Activated CD8-positive, alpha-beta memory T cell treated with anti-CD3 and anti-CD28 coated beads, Interleukin-2, amount 10 ng/mL, durations not matched to agents 7 days and 5 days (primary cell): ENCODE measurements at regions not wholly inside any gene's neighbourhood (a gene's known extent, or its start where the extent isn't known, plus 50 kb on each side); places are given as distances from the start of the nearest gene placed in this dataset.
"Not testable (repeated sequence)": the region's sequence is repeated elsewhere in the genome, so short reads cannot be mapped to it uniquely, and the experiment has no call there.

Experiments
- ATAC-seq: fragments of 150-1000 bp; cut with Tn5 transposase; one replicate; pipeline ENCODE4 v1.10.0; 2021; ENCODE audit warnings: moderate library complexity
- CTCF ChIA-PET: fragments of 350-600 bp; sonication (Branson Sonifier 250); formaldehyde crosslinking; loops from one replicate; lab custom pipeline; 2021; ENCODE audit warnings: antibody characterized with exemption; lab: Charles Lee
- DNase-seq: peaks from one replicate; pipeline ENCODE4 v3.0.0-alpha.2; 2020
- H3K27ac Mint-ChIP-seq: one replicate; pipeline ENCODE4 v1.8.0; 2021; ENCODE audit warnings: mild to moderate bottlenecking, mixed read lengths
- H3K27me3 Mint-ChIP-seq: one replicate; pipeline ENCODE4 v1.8.0; 2021; ENCODE audit warnings: mixed read lengths
- H3K36me3 Mint-ChIP-seq: one replicate; pipeline ENCODE4 v1.8.0; 2021; ENCODE audit warnings: mild to moderate bottlenecking, mixed read lengths
- H3K4me1 Mint-ChIP-seq: one replicate; pipeline ENCODE4 v1.8.0; 2021; ENCODE audit warnings: mixed read lengths
- H3K4me3 Mint-ChIP-seq: one replicate; pipeline ENCODE4 v1.8.0; 2021; ENCODE audit warnings: mild to moderate bottlenecking, moderate library complexity, mixed read lengths
- H3K9me3 Mint-ChIP-seq: one replicate; pipeline ENCODE4 v1.8.0; 2022; ENCODE audit warnings: low read depth, mixed read lengths

DNA sequence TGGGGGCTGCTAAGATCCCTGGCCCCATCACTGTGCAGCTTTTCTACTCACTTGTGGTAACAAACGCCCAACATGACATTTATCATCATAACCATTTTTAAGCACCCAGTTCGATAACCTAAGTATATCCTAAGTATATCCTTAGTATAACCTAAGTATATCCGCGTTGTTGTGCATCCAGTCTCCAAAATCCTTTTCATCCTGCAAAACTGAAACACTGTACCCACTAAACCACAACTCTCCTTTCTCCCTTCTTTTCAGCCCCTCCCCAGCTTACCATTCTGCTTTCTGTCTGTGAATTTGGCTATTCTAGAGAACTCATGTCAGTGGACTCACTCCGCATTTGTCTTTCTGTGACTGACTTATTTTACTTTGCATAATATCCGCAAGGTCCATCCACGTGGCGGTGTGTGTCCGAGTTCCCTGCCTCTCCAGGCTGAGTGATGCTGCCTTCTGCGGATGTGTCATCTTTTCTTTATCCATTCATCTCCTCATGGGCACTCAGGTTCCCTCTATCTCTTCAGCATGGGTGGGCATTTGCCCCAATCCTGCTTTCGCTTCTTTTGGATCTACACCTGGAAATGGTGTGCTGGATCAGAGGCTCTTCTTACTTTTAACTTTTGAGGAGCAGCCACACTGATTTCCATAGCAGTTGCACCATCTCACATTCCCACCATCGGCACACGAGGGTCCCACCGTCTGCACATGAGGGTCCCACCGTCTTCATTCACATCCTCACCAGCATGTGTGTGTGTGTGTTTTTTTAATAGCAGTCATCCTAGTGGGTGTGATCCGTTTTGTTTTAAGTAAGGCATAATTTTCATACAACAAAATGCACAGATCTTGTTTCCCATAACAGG lies 82.4 kb upstream of the CLDN5 start:
- CTCF ChIA-PET: no interaction called here
- no peak overlapping the region for H3K4me3 Mint-ChIP-seq

DNA sequence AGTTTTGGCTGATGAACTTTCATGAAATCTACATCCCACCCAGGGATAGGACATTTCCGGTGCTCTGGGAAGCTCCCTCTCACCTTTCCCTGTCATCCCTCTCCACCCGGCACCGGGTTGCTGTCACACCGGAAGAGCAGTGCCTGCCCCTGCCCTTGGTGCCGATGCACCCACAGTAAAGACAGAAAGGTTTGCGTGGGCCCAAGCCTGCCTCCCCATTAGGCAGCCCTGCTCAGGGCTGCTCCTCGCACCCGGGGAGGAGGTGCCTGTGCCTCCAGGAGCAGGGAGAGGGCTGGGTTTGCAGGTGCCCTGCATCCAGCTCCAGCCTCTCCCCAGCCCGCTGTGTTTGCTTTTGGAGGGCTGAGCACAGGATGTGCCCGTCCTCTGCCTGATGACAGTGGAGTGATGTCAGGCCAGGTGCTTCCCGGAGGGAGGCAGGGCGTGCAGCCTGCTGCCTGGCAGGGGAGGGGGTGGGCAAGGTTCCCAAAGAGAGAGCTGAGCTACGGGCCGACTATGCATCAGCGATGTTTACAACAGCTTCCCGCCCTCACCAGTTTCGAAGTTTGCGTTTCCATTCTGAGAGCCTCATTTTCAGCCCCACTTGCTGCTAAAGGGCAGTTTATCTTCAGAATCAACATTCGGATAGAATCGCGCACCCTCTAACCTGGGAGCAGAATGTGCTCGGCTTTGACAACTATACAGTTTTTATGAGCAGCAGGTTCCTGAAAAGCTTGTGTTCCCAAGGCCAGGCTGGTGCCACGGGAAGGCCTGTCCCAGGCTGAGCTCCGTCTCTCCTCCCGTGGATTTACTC lies 83.2 kb upstream of the CLDN5 start:
- ATAC-seq (no peak), DNase-seq (no peak)
- Mint-ChIP-seq H3K4me1 (peaks cover 21% of the 10 kb centered on the region), H3K27ac (no peak overlapping the region), H3K9me3 (no peaks in the 10 kb centered on the region), H3K4me3 (no peak overlapping the region), H3K36me3 (no peaks in the 10 kb centered on the region), H3K27me3 (peaks cover 34% of the 10 kb centered on the region)
- CTCF ChIA-PET: no interaction called here

More for the DNA sequence above, 82.4 kb upstream of the CLDN5 start:
- peaks cover 18% of the 10 kb centered on the region for H3K4me1 Mint-ChIP-seq
- DNase-seq (no peak), ATAC-seq (no peak)
- H3K9me3 Mint-ChIP-seq: no peaks in the 10 kb centered on the region
- no peak overlapping the region for H3K27ac Mint-ChIP-seq
- H3K27me3 Mint-ChIP-seq: peaks cover 35% of the 10 kb centered on the region
- no peaks in the 10 kb centered on the region for H3K36me3 Mint-ChIP-seq

DNA sequence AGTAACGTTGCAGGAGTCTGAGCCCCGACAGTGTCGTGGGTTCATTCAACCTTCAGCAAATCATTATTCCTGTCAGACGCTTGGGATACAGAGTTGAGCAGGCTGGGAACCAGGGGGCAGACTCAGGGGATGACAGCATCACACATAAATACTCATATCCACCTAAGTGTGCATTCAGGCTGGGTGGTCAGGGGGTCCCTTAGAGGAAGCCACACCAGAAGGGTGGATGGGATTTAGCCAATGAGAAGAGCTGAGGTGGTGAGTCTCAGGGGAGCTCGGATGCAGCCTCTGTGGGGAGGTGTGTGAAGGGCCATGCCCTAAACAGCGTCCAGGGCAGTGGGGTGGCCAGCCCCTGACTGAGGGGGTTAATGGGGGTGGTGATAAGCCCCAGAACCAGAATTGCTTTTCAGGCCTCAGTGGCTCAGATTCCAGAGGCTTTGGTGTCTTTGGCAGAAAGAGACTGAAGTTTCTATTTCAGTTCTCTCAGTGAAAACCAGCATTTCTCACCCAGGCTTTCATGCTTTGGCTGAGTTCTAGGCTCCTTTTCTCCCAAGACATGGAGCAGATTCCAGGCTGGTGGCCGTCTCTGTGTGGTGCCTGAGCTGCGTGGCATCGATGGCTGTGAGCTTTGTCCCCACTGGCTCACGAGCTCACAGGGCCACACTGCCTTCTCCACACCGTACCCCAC lies 83.9 kb upstream of the CLDN5 start:
- ATAC-seq: no peak
- CTCF ChIA-PET: interaction anchor here (0.6 kb wide), 1 partner anchor 96 kb away, joined by 4 read pairs; no protein-coding TSS in a partner anchor
- Mint-ChIP-seq H3K27me3 (peaks cover 34% of the 10 kb centered on the region), H3K4me3 (no peak overlapping the region), H3K4me1 (peaks cover 20% of the 10 kb centered on the region), H3K9me3 (no peaks in the 10 kb centered on the region), H3K27ac (no peak overlapping the region), H3K36me3 (no peaks in the 10 kb centered on the region)
- no peak for DNase-seq

DNA sequence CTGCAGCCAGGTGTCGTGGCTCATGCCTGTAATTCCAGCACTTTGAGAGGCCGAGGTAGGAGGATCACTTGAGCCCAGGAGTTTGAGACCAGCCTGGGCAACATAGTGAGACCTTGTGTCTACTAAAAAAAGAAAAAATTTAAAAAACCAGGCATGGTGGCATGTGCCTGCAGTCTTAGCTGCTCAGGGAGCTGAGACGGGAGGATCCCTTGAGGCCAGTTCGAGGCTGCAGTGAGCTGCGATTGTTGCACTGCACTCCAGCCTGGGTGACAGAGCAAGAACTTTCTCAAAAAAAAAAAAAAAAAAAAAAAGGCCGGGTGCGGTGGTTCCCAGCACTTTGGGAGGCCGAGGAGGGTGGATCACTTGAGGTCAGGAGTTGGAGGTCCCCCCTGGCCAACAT lies 85.5 kb upstream of the CLDN5 start:
- not testable (repeated sequence) for DNase-seq, H3K27ac Mint-ChIP-seq, H3K36me3 Mint-ChIP-seq, H3K9me3 Mint-ChIP-seq, H3K4me3 Mint-ChIP-seq, ATAC-seq
- H3K4me1 Mint-ChIP-seq: peaks cover 16% of the 10 kb centered on the region
- CTCF ChIA-PET: interaction anchor here (1.2 to 1.6 kb wide), 2 partner anchors 20 to 22 kb away, joined by 3 to 4 read pairs; no protein-coding TSS in a partner anchor
- H3K27me3 Mint-ChIP-seq: peaks cover 33% of the 10 kb centered on the region

DNA sequence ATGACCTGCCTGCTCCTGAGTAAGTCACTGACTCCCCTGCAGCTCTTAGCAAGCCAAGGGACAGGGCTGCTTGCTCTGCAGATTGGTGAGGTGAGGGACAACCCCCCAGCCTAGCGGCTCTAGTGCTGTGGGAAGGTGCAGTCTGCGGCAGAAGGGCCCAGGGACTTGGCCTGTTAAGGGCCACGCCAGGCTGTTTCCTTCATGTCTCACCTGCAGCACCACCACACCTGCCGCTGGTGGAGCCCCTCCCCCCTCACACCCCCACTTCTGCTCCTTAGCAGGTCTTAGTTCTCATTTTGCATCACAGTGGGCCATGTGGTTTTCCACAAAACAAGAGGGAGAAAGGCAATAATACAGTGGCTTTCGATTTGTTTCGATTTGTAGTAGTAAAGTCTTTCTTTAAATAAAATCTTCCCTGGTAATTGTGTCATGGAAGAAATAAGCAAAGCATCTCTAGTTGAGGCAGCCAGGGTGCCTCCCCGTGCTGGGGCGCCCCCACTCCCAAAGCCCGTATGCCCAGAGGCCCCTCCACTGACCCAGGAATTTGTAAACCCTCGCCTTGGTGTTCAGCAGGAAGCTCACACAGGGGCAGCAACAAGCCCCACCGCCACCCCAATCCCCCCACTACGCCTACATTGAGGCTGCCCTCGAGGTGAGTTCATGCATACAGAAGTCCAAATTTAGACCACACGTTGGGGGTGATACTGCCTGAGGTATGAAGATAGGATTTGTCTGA lies 86.5 kb upstream of the CLDN5 start:
- Mint-ChIP-seq H3K27me3 (peaks cover 38% of the 10 kb centered on the region), H3K9me3 (no peaks in the 10 kb centered on the region), H3K4me3 (no peak overlapping the region), H3K4me1 (peaks cover 16% of the 10 kb centered on the region), H3K27ac (no peak overlapping the region), H3K36me3 (no peaks in the 10 kb centered on the region)
- CTCF ChIA-PET: interaction anchor here (1.2 kb wide), 1 partner anchor 19 kb away, joined by 4 read pairs; no protein-coding TSS in a partner anchor
- peak; percentile 62 for ATAC-seq
- peak; percentile 58 for DNase-seq

DNA sequence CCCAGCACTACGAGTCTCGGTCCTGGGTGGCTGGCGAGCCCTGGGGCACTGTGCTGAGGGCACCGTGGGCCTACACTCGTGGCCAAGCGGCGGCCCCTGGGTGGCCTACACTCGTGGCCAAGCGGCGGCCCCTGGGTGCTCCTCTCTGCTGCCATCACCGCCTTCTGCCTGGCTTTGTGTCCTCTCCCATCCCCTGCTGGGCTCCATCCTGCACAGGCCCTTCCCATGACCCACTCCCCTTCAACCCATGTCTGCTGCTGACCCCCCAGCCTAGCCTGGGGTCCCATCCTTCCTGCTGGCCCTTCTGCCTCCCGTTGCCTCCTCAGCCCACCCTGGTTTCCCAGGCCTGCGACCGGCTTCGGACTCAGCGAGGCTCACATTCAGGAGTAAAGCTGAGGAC lies 87.4 kb upstream of the CLDN5 start:
- Mint-ChIP-seq H3K4me3 (no peak overlapping the region), H3K36me3 (no peaks in the 10 kb centered on the region), H3K27me3 (peaks cover 38% of the 10 kb centered on the region), H3K4me1 (peaks cover 16% of the 10 kb centered on the region), H3K9me3 (no peaks in the 10 kb centered on the region), H3K27ac (no peak overlapping the region)
- CTCF ChIA-PET: no interaction called here
- no peak for ATAC-seq
- no peak for DNase-seq

DNA sequence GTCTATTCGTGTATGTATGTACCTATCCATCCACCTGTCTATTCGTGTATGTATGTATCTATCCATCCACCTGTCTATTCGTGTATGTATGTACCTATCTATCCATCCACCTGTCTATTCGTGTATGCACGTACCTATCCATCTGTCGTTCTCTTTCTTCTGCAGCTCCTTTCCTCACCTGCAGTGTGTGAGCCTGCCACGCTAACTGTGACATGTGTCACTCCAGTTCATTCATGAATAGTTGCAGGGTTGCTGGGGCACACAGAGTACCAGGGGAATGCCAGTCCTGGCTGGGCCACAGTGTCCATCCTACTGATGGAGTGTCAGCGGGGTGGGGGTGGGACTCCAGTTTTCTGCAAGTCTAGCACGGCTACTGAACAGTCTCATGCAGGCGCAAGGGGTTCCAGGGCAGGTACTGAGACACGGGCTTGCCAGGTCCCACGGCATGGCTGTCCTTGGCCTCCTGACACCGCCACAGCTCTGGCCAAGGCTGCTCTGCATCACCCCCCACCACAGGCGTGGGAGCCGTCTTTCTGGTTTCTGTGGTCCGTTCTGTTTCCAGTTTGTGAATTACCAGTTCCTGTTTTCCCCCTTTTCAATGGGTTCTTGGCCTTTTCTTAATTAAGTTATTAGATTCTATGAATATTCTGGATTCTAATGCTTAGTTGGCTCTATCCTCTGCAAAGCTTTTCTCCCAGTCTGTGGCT lies 88.8 kb upstream of the CLDN5 start:
- CTCF ChIA-PET: no interaction called here
- Mint-ChIP-seq H3K4me3 (no peak overlapping the region), H3K9me3 (no peaks in the 10 kb centered on the region), H3K27me3 (peaks cover 34% of the 10 kb centered on the region), H3K4me1 (peaks cover 18% of the 10 kb centered on the region), H3K27ac (no peak overlapping the region), H3K36me3 (no peaks in the 10 kb centered on the region)
- ATAC-seq: no peak
- no peak for DNase-seq

DNA sequence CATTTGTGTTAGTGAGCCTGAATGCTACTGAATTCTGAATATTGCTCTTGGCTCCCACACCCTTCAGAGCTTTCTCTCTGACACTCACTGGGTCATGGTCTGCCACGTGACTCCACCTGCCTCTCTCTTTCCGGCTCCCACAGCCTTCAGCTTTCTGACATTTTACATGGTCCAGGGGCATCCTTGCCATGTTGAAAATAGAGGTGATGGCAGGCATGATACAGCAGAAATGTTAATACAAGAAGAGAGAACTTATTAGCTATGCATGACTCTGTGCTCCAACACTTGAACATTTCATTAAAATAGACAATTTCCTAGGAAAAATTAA lies 90.3 kb upstream of the CLDN5 start:
- peaks cover 26% of the 10 kb centered on the region for H3K4me1 Mint-ChIP-seq
- H3K36me3 Mint-ChIP-seq: no peaks in the 10 kb centered on the region
- CTCF ChIA-PET: no interaction called here
- no peak overlapping the region for H3K27ac Mint-ChIP-seq
- no peak for ATAC-seq
- H3K9me3 Mint-ChIP-seq: no peaks in the 10 kb centered on the region
- DNase-seq: no peak
- peaks cover 25% of the 10 kb centered on the region for H3K27me3 Mint-ChIP-seq
- H3K4me3 Mint-ChIP-seq: no peak overlapping the region

DNA sequence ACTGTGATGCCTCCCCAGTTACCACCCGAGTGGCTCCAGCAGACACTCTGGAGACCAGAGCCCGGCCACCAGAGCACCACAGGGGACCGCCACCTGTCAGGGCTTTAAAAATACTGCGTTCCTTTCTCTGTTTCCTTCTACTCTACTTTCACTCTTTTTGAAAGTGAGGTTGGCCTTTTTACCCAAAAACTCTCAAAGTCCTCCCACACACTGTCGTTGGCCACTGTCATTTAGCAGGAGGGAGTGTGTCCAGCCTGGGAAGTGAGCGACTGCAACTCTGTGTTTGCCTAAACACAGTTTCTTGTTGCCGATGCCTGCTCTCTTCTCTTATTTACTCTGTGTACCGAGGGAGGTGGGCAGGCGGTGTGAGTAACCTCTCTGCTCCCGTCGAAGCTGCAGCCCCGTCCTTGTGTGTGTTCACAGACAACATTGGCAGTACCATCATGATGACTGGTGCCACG lies 90.8 kb upstream of the CLDN5 start:
- H3K27me3 Mint-ChIP-seq: peaks cover 25% of the 10 kb centered on the region
- no peaks in the 10 kb centered on the region for H3K9me3 Mint-ChIP-seq
- ATAC-seq (no peak), DNase-seq (no peak)
- H3K4me3 Mint-ChIP-seq: no peak overlapping the region
- H3K4me1 Mint-ChIP-seq: peaks cover 29% of the 10 kb centered on the region
- H3K36me3 Mint-ChIP-seq: no peaks in the 10 kb centered on the region
- H3K27ac Mint-ChIP-seq: no peak overlapping the region
- CTCF ChIA-PET: no interaction called here

DNA sequence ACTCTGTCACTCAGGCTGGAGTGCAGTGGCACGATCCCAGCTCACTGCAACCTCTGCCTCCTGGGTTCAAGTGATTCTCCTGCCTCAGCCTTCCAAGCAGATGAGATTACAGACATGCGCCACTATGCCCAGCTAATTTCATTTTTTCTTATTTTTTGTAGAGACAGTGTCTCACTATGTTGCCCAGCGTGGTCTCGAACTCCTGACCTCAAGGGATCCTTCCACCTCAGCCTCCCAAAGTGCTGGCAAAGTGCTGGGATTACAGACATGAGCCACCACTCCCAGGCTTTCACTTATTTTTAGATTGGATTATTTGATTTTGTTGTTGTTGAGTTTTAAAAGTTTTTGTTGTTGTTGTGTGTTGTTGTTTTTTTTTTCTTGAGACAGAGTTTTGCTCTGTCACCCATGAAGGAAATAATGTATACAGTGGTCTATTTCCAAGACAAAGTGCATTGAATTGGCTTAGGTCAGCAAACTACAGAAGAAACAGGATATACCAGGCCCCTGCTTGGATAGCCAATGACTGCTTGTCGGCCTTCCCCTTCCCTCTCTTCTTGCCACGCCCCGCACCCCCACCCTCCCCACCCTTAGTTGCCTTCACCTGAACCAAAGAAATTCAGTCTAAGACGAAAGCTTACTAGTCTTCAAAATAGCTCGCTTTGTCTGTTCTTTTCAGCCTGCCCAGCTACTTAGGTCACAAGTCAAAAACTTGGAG lies 91.8 kb upstream of the CLDN5 start:
- Mint-ChIP-seq H3K4me1 (peaks cover 21% of the 10 kb centered on the region), H3K36me3 (no peaks in the 10 kb centered on the region), H3K27ac (no peak overlapping the region), H3K27me3 (peaks cover 25% of the 10 kb centered on the region), H3K4me3 (no peak overlapping the region), H3K9me3 (no peaks in the 10 kb centered on the region)
- CTCF ChIA-PET: no interaction called here
- no peak for ATAC-seq
- DNase-seq: no peak

DNA sequence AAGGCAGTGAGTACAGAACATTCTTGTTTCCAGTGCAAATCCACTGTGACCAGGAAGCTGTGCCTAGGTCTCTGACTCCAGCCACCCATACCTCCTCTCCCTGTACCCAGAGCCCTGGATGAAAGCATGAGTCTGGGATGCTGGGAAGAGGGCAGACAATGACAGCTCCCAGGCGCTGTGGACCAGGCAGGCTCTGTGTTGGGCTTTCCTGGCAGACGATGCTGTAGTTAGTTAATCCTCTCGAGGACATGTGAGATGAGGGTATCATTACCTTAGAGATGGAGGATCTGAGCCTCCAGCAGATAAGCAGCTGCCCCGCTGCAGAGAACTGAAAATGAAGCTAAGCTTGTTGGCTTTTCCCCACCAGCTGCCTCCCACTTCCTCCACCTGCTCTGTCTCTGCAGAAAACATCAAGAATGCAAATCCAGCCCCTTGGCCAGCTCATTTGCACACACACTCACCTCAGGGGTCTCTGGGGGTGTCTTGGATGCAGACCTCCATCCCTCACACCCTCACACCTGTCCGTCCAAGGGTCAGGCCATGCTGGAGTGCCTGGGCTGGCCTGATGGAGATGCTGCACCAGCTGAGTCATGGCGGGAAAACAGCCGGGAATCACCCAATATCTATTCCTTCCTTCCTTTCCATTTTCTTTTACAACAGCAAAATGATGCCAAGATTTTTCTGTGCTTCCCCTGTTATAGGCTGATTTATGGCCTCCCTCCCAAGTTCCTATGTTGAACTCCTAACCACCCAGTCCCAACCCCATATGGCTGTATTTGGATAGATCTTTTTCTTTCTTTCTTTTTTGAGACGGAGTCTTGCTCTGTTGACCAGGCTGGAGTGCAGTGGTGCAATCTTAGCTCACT lies 94.9 kb upstream of the SEPTIN5 start:
- no peak for ATAC-seq
- Mint-ChIP-seq H3K4me3 (no peak overlapping the region), H3K36me3 (no peaks in the 10 kb centered on the region), H3K27ac (no peak overlapping the region), H3K9me3 (no peaks in the 10 kb centered on the region), H3K27me3 (peaks cover 25% of the 10 kb centered on the region), H3K4me1 (peaks cover 13% of the 10 kb centered on the region)
- CTCF ChIA-PET: interaction anchor here (1.0 to 1.8 kb wide), 2 partner anchors 11 to 13 kb away, joined by 3 to 6 read pairs; no protein-coding TSS in a partner anchor
- DNase-seq: no peak
